Trophoblast cell (in vitro differentiated cells and primary cell): ENCODE measurements at regions not wholly inside any gene's neighbourhood (a gene's known extent, or its start where the extent isn't known, plus 50 kb on each side); places are given as distances from the start of the nearest gene placed in this dataset.

Source experiments
- DNase-seq, 2 donors: peaks; one replicate each; pipeline ENCODE4 v3.0.0-alpha.2; 2016
- H2AFZ ChIP-seq: 2 replicates; pipeline ENCODE4 v1.6.1; 2013; ENCODE audit warnings: low read length, moderate library complexity, mild to moderate bottlenecking; ENCODE audit not compliant: insufficient read depth, poor library complexity
- H2AK5ac ChIP-seq: 2 replicates; pipeline ENCODE4 v1.6.1; 2013; ENCODE audit warnings: mild to moderate bottlenecking, low read length
- H2BK120ac ChIP-seq: 2 replicates; pipeline ENCODE4 v1.6.1; 2013; ENCODE audit warnings: low read length, mild to moderate bottlenecking, moderate library complexity; ENCODE audit not compliant: insufficient read depth, poor library complexity
- H2BK12ac ChIP-seq: 2 replicates; pipeline ENCODE4 v1.6.1; 2013; ENCODE audit warnings: mild to moderate bottlenecking, low read length, moderate library complexity
- H2BK5ac ChIP-seq: 2 replicates; pipeline ENCODE4 v1.6.1; 2013; ENCODE audit warnings: low read length, low read depth, moderate library complexity, mild to moderate bottlenecking; ENCODE audit not compliant: poor library complexity
- H3K14ac ChIP-seq: 2 replicates; pipeline ENCODE4 v1.6.1; 2013; ENCODE audit warnings: mild to moderate bottlenecking, low read length
- H3K18ac ChIP-seq: 2 replicates; pipeline ENCODE4 v1.6.1; 2013; ENCODE audit warnings: mild to moderate bottlenecking, low read length
- H3K23ac ChIP-seq: 2 replicates; pipeline ENCODE4 v1.6.1; 2013; ENCODE audit warnings: low read length
- H3K27ac ChIP-seq: 2 replicates; pipeline ENCODE4 v1.5.1; 2013; ENCODE audit warnings: low read depth, mild to moderate bottlenecking, inconsistent platforms, low read length, moderate library complexity
- H3K27me3 ChIP-seq: 2 replicates; pipeline ENCODE4 v1.6.1; 2013; ENCODE audit warnings: inconsistent platforms, mild to moderate bottlenecking, low read length, moderate library complexity; ENCODE audit not compliant: insufficient read depth
- H3K36me3 ChIP-seq, 2 experiments: 1 replicate in 1 of 2; 2 replicates in 1 of 2; pipeline ENCODE4 v1.6.1; 2013; ENCODE audit warnings: low read length in 2 of 2, mild to moderate bottlenecking in 2 of 2, moderate library complexity in 1 of 2; ENCODE audit not compliant: insufficient read depth in 2 of 2, control insufficient read depth in 1 of 2
- H3K4ac ChIP-seq: 2 replicates; pipeline ENCODE4 v1.6.1; 2013; ENCODE audit warnings: low read depth, mild to moderate bottlenecking, low read length, moderate library complexity
- H3K4me1 ChIP-seq, 2 experiments: 1 replicate in 1 of 2; 2 replicates in 1 of 2; pipeline ENCODE4 v1.6.1; 2013; ENCODE audit warnings: low read length in 2 of 2, mild to moderate bottlenecking in 2 of 2, moderate library complexity in 1 of 2; ENCODE audit not compliant: insufficient read depth in 2 of 2, control insufficient read depth in 1 of 2
- H3K4me2 ChIP-seq: 2 replicates; pipeline ENCODE4 v1.6.1; 2013; ENCODE audit warnings: inconsistent platforms, mild to moderate bottlenecking, low read length, moderate library complexity
- H3K4me3 ChIP-seq: 2 replicates; pipeline ENCODE4 v1.5.1; 2013; ENCODE audit warnings: mild to moderate bottlenecking, low read depth, low read length, inconsistent platforms
- H3K79me1 ChIP-seq: one replicate; pipeline ENCODE4 v1.6.1; 2013; ENCODE audit warnings: low read length
- H3K79me2 ChIP-seq: 2 replicates; pipeline ENCODE4 v1.6.1; 2013; ENCODE audit warnings: low read length, mild to moderate bottlenecking; ENCODE audit not compliant: control insufficient read depth, insufficient read depth, poor library complexity
- H3K9ac ChIP-seq: 2 replicates; pipeline ENCODE4 v1.6.1; 2013; ENCODE audit warnings: mild to moderate bottlenecking, low read length
- H3K9me3 ChIP-seq: 2 replicates; pipeline ENCODE4 v1.6.1; 2013; ENCODE audit warnings: low read depth, mild to moderate bottlenecking, control low read depth, inconsistent platforms, low read length; ENCODE audit not compliant: insufficient read depth
- H4K12ac ChIP-seq: 2 replicates; pipeline ENCODE4 v1.6.1; 2013; ENCODE audit warnings: low read depth, mild to moderate bottlenecking, low read length, moderate library complexity
- H4K8ac ChIP-seq: 2 replicates; pipeline ENCODE4 v1.6.1; 2013; ENCODE audit warnings: low read depth, mild to moderate bottlenecking, low read length, moderate library complexity
- H4K91ac ChIP-seq: one replicate; pipeline ENCODE4 v1.6.1; 2013; ENCODE audit warnings: low read depth, mild to moderate bottlenecking, low read length, moderate library complexity
- WGBS: extraction: QIAGEN DNeasy Blood & Tissue Kit; methylation state at CpG from one replicate; pipeline ENCODE4 v1.1.7; 2013; ENCODE audit warnings: missing lambda C conversion rate; ENCODE audit not compliant: insufficient read length, insufficient coverage; ENCODE audit errors: extremely low coverage; 5-methylcytosine and 5-hydroxymethylcytosine counted together

- no peak overlapping the region for H2BK12ac ChIP-seq
- no peak overlapping the region for H3K4ac ChIP-seq
- no CpG with 5 or more reads among the region's 1 CpG for WGBS
- no peak overlapping the region for H3K23ac ChIP-seq
- H3K79me1 ChIP-seq = no peaks in the 10 kb centered on the region
- H3K18ac ChIP-seq = no peak overlapping the region
- no peaks in the 10 kb centered on the region for H3K27me3 ChIP-seq
- no peak overlapping the region for H2BK120ac ChIP-seq
- no peak overlapping the region for H2AK5ac ChIP-seq
- no peak overlapping the region for H3K14ac ChIP-seq
- H3K9ac ChIP-seq = no peak overlapping the region
- no peaks in the 10 kb centered on the region for H3K4me1 ChIP-seq
- H3K4me2 ChIP-seq = no peak overlapping the region
- no peak overlapping the region for H4K91ac ChIP-seq
- no peak overlapping the region for H3K27ac ChIP-seq
- no peak for DNase-seq
- no peak overlapping the region for H4K12ac ChIP-seq
- H2BK5ac ChIP-seq = no peak overlapping the region
- H3K79me2 ChIP-seq = no peaks in the 10 kb centered on the region
- no peak overlapping the region for H4K8ac ChIP-seq
- no peaks in the 10 kb centered on the region for H3K9me3 ChIP-seq
- H3K4me3 ChIP-seq = no peak overlapping the region
- no peaks in the 10 kb centered on the region for H3K36me3 ChIP-seq
- no peak overlapping the region for H2AFZ ChIP-seq
Observed at GRCh38 chr5:61596265-61596664, 264.2 kb downstream of the ZSWIM6 start.

GRCh38 chr5:61597684-61598083 lies 265.6 kb downstream of the ZSWIM6 start:
- Histone ChIP-seq H2AFZ (no peak overlapping the region), H3K4me3 (no peak overlapping the region), H3K18ac (no peak overlapping the region)

GRCh38 chr5:61598126-61598525 lies 266.1 kb downstream of the ZSWIM6 start:
- Histone ChIP-seq H3K27me3 (no peaks in the 10 kb centered on the region), H3K9me3 (no peaks in the 10 kb centered on the region), H4K12ac (no peak overlapping the region), H3K79me2 (no peaks in the 10 kb centered on the region), H3K27ac (no peak overlapping the region), H2AK5ac (no peak overlapping the region), H3K4me3 (no peak overlapping the region), H3K14ac (no peak overlapping the region), H2AFZ (no peak overlapping the region), H3K4ac (no peak overlapping the region), H2BK5ac (no peak overlapping the region), H3K4me2 (no peak overlapping the region), H4K91ac (no peak overlapping the region), H4K8ac (no peak overlapping the region), H3K4me1 (no peaks in the 10 kb centered on the region), H3K79me1 (no peaks in the 10 kb centered on the region), H2BK120ac (no peak overlapping the region), H3K18ac (no peak overlapping the region), H3K36me3 (no peaks in the 10 kb centered on the region), H2BK12ac (no peak overlapping the region), H3K23ac (no peak overlapping the region), H3K9ac (no peak overlapping the region)
- no CpG with 5 or more reads among the region's 3 CpGs for WGBS
- no peak for DNase-seq

More at GRCh38 chr5:61597684-61598083, 265.6 kb downstream of the ZSWIM6 start:
- Histone ChIP-seq H2BK5ac (no peak overlapping the region), H3K9me3 (no peaks in the 10 kb centered on the region), H2AK5ac (no peak overlapping the region), H3K27ac (no peak overlapping the region), H3K79me2 (no peaks in the 10 kb centered on the region), H3K4ac (no peak overlapping the region), H3K27me3 (no peaks in the 10 kb centered on the region), H2BK12ac (no peak overlapping the region), H3K23ac (no peak overlapping the region), H3K36me3 (no peaks in the 10 kb centered on the region), H3K79me1 (no peaks in the 10 kb centered on the region), H3K9ac (no peak overlapping the region), H4K8ac (no peak overlapping the region), H3K4me2 (no peak overlapping the region), H4K91ac (no peak overlapping the region), H3K14ac (no peak overlapping the region), H2BK120ac (no peak overlapping the region), H4K12ac (no peak overlapping the region), H3K4me1 (no peaks in the 10 kb centered on the region)
- no peak for DNase-seq

GRCh38 chr5:61599370-61600122 lies 267.5 kb downstream of the ZSWIM6 start:
- no peak for DNase-seq
- no CpG with 5 or more reads among the region's 5 CpGs for WGBS
- Histone ChIP-seq H3K4me2 (no peak overlapping the region), H2AK5ac (no peak overlapping the region), H3K79me2 (no peaks in the 10 kb centered on the region), H3K4me3 (no peak overlapping the region), H2BK12ac (no peak overlapping the region), H4K12ac (no peak overlapping the region), H3K23ac (no peak overlapping the region), H3K27me3 (no peaks in the 10 kb centered on the region), H2AFZ (peak overlapping the region; percentile 6), H3K14ac (no peak overlapping the region), H2BK5ac (no peak overlapping the region), H3K4me1 (peaks cover 0 to 1% of the 10 kb centered on the region in 2 experiments), H4K8ac (no peak overlapping the region), H4K91ac (no peak overlapping the region), H3K27ac (no peak overlapping the region), H3K9me3 (no peaks in the 10 kb centered on the region), H3K79me1 (no peaks in the 10 kb centered on the region), H3K4ac (no peak overlapping the region), H3K36me3 (no peaks in the 10 kb centered on the region), H2BK120ac (no peak overlapping the region), H3K9ac (no peak overlapping the region), H3K18ac (no peak overlapping the region)
